G401.6 (cell line): ENCODE measurements at regions not wholly inside any gene's neighbourhood (a gene's known extent, or its start where the extent isn't known, plus 50 kb on each side); places are given as distances from the start of the nearest gene placed in this dataset.
"Not testable (repeated sequence)": the region's sequence is repeated elsewhere in the genome, so short reads cannot be mapped to it uniquely, and the experiment has no call there.

Source experiments
- FAIRE-seq: peaks from 2 replicates; lab custom pipeline; 2012; peaks lifted over from hg19 to GRCh38; lab: Jason Lieb, UNC

DNA sequence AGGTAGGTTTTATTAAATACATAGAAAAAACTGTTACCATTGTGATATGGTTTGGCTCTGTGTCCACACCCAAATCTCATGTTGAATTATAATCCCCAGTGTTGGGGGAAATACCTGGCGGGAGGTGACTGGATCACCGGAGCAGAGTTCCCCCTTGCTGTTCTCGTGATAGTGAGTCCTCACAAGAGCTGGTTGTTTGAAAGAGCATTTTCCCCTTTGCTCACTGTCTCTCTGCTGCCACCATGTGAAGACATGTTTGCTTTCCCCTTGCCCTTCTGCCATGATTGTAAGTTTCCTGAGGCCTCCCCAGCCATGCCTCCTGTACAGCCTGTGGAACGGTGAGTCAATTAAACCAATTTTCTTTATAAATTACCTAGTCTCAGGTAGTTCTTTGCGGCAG lies 352.7 kb upstream of the SLC39A10 start:
- no peak for FAIRE-seq

DNA sequence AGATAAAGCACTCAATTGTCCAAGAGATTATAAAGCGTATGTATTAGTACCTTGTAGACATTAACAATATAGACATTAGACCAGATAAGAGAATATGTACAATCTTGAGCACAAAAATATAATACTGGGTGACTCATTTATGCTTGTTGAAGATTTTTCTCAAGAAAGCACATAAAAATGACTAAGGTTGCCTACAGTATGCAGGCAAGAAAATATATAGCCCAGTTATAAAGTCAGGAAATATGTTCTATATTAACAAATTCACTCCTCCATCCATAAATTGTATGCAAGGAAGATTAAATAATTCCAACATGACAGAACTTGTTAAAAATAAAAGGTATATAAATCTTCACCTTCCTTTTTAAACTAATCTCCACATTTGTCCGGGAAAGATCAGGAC lies 356.4 kb upstream of the SLC39A10 start:
- FAIRE-seq: no peak

DNA sequence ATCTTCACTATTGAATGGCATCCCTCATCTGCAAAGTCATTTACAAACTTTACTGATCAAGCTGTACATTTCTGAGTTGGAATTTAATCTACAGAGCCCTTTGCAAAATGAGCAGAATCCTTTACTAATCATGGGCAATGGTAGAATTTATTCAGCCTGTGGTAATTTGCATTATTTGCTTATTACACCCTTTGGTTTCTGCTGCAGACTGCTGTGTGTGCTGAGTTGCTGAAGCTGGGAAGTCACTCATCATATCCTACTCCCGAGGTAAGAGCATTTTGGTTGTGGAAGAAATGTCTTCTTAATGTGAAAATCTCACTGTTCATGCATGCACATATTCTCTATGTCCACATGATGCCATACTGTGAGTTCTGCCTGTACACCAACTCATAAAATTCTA lies 357.4 kb upstream of the SLC39A10 start:
- no peak for FAIRE-seq

DNA sequence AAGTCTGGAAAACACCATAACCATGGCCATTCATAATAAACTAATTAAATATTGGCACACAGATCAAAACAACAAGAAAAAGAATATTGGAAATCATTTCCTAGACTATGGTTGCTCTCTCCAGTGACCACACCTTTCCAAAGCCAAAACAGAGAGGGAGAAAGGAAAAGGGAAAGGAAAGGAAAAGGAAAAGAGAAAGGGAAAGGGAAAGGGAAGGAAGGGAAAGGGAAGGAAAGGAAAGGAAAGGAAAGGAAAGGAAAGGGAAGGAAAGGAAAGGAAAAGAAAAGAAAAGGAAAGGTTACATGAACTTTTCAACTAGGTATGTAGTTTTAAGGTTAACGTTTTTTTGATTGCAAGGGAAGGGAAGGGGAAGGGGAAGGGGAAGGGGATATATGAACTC lies 360.5 kb upstream of the SLC39A10 start:
- FAIRE-seq: no peak

DNA sequence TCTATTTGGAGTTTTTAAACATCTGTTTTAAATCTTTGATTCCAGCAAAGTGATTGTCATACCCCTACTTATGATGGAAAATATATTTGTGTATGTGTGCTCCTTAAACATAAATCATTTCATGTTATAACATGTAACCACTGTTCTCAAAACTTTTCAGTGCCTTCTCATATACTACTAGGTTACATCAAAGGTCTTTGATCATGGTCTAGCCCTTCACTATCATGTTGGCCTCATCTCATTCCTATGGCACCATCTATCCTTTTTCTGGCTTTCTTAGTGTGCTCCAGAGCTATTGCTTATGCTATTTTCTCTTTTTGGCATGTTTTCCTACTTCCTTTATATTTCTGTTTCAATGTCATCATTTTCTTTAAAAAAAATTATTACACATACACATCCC lies 367.9 kb upstream of the SLC39A10 start:
- FAIRE-seq: no peak

DNA sequence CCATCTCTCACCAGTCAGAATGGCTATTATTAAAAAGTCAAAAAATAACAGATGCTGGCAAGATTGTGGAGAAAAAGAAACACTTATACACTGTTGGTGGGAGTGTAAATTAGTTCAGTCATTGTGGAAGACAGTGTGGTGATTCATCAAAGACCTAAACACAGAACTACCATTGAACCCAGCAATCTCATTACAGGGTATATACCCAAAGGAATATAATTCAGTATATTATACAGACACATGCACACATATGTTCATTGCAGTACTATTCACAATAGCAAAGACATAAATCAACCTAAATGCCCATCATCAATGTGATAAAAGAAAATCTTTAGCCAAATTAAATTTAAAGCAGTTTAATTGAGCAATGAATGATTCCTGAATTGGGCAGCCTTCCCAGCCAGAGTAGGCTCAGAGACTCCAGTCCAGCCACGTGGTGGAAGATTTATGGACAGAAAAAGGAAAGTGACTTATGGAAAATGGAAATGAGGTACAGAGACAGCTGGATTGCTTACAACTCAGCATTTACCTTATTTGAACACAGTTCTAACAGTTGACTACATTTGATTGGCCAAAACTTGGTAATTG lies 377.1 kb upstream of the SLC39A10 start:
- FAIRE-seq: no peak

DNA sequence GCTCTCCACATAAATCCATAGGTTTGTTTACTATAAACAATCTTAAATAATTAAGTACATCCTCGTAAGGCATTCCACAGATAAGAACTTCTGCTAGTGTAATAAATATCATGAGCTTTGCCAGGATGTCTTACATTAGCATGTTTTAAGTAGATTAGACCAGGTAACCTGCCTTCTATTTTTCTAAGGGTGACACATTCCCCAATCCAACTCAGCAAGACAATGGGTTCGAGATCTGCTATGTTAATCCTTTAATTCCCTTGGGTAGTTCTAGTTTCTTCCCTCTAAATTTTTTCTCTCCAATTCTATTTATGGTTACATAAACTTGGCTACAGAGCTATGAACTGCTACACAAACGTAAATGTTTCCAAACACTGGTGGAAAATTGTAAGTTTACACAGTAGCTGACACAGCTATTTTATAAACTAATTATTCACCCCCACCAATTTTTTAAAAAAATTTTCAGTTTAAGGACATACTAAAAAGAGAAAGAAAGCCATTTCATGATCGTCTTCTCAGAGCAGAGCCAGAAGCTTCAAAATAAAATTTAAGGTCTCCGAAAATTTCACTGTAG lies 386.5 kb upstream of the SLC39A10 start:
- FAIRE-seq: no peak

DNA sequence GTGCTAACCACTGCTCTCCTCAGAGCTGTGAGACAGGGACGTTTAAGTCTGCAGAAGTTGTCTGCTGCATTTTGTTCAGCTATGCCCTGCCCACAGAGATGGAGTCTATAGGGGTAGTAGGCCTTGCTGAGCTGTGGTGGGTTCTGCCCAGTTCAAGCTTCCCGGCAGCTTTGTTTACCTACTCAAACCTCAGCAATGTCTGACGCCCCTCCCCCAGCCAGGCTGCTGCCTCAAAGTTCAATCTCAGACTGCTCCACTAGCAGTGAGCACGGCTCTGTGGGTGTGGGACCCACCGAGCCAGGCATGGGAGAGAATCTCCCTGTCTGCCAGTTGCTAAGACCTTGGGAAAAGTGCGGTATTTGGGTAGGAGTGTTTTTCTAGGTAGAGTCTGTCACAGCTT lies 387.8 kb upstream of the SLC39A10 start:
- no peak for FAIRE-seq

DNA sequence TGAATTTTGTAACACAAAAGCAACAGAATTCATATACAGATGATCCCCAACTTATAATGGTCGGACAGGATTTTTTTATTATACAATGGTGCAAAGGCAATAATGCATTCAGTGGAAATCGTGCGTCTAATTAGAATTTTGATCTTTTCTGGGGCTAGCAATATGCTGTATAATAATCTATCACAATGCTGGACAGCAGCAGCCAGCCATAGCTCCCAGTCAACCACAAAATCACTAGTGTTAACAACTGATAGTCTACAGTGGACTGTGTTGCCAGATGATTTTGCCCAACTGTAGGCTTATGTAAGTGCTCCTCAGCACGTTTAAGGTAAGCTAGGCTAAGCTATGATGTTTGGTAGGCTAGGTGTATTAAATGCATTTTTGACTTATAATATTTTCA lies 399.0 kb upstream of the SLC39A10 start:
- FAIRE-seq: no peak

DNA sequence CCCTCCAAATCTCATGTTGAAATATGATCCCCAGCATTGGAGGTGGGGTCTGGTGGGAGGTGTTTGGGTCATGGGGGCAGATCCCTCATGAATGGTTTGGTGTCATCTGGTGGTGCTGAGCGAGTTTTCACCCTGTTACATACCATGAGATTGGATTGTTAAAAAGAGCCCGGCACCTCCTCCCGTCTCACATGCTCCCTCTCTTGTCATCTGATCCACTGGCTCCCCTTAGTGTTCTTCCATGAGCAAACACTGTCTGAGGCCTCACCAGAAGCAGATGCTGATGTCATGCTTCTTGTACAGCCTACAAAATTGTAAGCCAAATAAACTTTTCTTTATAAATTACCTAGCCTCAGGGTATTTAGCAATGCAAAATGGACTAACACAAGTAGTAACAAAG lies 405.0 kb upstream of the SLC39A10 start:
- FAIRE-seq: no peak

DNA sequence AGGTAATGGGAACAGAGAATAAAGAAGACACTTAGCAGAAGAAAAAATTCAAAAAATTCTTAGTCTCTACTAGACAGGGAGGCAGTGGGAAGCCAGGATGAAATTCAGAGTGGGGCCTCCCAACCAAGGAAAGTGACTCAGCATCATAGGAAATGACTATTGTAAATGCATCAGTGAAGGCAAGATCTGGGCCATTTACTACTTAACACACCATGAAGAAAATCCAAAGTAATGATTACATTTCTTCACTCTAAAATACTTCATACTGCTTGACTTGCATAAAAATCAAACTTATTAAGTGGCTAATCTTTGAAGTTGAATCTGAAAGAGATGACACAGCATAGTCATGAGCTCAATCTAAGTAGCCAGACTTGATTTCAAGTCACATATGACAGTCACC lies 405.8 kb upstream of the SLC39A10 start:
- no peak for FAIRE-seq

DNA sequence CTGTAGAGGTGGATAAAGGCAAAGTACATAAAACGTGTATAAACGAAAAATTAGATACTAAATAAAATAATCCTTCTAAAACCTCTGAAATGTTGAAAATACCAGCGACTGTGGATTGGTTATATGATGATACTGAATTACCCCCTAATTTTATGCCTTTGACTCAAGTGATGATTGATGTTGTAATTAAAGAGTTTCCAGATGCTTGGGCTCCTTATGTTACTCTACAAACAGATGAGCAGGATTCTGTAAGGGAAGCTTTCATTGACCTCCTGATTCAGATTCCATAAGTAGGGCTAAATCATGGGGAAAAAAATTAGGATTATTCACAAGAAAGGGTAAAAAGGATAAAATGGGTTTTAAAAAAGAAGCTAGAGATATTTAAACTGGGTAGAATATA lies 418.2 kb upstream of the SLC39A10 start:
- FAIRE-seq: no peak

DNA sequence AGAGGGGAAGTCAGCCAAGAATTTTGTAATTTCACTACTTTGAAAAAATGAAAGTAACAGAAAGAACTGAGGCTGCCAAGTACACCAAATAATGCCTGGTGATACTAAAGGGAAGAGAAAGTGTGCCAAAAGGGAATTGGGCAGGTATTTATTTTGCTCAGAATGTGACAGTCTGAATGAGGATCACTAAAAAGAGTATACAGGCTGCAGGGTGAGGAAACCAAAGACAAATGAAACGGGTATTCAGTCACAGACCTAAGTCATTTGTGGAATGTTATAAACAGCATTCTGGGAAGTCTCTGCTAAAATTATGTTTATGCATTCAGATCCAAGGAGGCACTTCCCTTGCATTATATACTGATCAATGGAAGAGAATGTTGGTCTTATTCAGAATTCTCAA lies 418.6 kb upstream of the SLC39A10 start:
- no peak for FAIRE-seq

DNA sequence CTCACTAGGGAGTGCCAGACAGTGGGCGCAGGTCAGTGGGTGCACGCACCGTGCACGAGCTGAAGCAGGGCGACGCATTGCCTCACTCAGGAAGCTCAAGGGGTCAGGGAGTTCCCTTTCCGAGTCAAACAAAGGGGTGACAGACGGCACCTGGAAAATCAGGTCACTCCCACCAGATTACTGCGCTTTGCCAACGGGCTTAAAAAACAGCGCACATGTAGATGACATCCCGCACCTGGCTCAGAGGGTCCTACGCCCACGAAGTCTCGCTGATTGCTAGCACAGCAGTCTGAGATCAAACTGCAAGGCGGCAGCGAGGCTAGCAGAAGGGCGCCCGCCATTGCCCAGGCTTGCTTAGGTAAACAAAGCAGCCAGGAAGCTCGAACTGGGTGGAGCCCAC lies 428.5 kb upstream of the SLC39A10 start:
- not testable (repeated sequence) for FAIRE-seq

DNA sequence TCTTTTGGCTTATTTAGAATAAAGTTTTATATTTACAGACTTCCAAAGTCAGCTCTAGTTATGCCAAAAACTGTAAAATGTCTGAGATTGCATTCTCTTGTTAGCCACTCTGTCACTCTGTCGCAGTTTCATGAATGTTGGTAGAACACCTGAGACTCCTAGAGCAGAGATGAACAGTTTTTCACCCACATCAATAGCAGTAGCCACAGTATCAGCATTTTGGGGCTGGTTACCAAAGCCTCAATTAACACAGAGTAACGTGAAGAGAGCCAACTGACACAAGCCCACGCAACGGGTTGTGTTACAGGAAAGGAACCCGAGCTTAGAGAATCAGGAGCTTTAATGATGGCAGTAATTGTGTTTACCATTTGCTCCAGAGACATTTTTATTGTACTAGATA lies 443.0 kb upstream of the SLC39A10 start:
- FAIRE-seq: no peak

DNA sequence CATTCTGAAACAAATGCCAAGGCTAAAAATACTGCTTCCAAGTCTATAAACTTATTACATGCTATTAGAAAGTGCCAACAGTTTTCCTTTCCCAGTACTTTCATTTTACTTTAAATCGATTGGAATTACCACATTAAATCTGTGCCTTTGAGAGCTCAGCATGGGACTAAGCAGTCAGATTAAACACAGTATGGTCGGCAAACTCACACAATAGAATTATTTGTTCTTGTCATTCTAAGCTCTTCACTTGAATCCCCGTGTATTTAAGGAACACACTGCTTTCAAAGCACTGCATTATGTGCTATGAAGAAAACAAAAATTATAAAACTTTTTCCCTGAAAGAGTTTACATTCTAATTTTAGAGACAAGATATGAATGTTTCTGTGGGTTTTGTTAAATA lies 444.4 kb upstream of the SLC39A10 start:
- FAIRE-seq: no peak

DNA sequence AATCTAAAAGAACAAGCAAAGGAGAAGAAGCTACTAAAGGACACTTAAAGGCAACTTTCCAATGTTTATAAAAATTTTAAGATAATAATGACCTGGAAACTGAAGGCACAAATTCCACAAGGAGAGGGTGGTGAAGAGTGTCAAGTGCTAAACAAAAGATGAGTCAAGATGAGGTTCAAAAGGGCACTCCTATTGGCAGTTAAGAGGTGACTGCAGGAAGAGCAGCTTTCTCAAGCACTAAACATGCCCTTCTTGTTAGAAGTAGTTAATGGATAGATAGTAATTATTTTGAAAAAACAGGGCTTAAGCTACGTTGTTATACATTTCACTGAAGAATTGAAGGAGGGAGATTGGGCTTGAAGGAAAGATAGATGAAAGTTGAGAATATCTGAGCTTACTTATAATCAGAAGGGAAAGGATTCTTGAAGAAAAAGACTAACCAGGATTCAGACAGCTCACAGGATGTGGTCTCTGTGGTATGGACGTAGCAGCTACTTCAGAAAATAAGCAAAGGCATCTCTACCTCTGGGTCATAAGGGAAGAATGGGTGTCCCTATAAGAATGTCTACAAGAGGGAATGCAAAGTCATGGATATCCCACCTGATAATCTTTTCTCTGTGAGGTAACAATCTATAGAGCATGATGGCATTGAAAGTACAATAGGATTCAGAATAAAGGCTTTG lies 454.7 kb upstream of the SLC39A10 start:
- no peak for FAIRE-seq

DNA sequence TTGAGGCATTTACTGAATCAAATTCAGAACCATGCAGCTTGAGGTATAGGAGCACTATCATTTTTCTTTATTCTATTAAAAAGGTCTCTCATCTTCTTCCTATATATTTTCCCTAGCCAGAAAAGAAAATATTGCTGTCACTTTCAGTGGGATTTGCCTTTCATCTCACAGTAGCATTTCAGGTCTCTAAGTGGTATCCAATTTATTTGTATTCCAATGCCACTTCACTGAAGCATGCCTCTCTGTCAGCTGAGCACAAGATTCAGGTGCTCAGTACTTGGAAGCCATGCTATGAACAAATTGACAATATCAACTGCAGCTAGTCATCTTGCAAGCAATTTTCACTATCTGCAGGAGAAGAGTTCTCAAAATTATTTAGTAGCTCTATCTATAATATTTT lies 457.2 kb upstream of the SLC39A10 start:
- no peak for FAIRE-seq

DNA sequence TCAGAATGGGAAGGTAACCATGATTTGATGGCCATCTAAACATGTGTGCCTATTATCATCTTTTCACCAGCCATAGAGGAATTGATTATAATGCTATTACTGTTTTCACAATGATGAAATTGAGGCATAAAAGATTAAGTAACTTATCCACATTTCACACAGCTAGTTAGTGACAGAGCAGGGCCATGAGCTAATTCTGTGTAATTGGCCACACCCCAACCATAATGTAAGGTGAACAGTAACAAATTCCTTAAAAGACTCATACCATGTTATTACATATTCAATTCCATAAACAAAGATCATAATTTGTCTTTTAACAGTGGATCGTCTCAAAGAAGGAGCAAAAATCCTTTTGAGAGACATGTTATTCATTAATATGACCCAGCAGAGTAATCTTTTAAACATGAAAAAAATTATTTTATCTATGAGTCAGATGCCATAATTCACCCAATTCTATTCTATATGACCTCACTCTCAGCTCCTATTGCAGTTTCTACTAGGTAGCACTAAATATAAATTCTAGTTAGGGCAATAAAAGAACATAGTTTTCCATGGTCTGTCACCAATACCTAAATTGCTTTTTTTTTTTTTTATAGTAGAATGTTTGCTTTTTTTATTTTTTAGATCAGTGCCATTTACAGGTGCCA lies 475.8 kb upstream of the SLC39A10 start:
- FAIRE-seq: no peak

DNA sequence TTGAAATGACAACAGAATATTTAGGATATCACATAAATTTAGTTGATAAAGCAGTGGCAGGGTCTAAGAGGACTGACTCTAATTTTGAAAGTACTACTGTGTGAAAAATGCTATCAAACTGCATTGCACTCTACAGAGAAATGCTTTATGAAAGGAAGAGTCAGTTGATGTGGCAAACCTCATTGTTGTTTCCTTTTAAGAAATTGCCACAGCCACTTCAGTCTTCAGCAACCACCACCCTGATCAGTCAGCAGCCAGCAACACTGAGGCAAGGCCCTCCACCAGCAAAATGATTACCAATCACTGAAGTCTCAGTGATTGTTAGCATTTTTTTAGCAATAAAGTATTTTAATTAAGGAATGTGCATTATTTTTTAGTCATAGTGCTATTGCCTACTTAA lies 488.7 kb upstream of the SLC39A10 start:
- no peak for FAIRE-seq

DNA sequence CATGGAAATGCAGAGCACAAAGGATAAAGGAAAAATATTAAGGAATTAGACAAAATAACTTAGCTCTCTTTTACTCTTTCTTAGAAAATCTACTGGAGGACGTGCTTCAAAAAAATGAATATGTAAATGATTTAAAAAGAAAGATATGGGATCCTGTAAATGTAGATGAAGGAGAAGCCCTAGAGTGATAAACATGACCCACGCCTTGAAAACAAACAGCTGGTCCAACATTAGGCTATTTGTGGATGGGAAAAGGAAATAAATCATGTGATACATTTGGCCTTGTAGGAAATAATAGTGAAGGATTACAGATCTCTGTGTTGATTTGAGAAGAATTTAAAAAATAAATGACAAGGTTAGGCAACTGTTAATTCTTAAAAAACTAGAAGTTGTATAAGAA lies 492.1 kb upstream of the SLC39A10 start:
- FAIRE-seq: no peak

DNA sequence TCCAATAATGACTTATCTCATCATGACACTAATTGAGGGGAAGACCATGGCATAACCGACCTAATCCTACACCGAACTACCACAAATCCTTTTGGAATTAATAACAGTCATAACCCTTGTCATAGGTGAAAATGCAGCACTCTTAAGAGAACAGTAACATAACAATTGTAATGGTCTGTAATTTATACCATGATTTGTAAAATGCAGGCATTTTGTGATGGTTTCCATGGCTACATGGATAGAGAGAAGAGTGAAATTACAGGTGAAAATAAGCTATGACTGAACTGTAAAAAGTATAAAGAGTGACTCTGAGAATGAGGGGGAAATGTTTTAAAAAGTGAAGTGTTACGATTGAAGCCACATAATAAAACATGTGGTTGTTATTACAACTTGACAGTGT lies 494.1 kb upstream of the SLC39A10 start:
- FAIRE-seq: no peak

DNA sequence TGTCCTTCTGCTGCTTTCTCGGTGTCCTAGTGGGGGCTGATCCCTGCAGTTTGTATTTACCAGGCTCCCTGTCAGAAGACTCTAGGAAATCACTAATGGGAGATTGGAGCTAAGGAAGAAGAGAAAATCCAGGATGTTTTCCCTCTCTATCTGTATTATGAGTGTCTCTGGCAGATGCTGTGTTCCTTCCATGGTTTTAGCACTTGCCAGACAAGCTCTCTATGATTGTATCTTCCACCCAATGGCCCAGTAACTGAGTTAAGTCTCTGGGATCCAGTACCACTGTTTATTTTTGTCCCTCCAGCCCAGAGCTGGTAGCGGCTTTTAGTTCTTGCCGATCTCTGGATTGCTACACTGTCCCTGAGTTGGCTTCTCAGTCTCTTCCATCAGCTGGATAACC lies 494.8 kb upstream of the SLC39A10 start:
- no peak for FAIRE-seq

DNA sequence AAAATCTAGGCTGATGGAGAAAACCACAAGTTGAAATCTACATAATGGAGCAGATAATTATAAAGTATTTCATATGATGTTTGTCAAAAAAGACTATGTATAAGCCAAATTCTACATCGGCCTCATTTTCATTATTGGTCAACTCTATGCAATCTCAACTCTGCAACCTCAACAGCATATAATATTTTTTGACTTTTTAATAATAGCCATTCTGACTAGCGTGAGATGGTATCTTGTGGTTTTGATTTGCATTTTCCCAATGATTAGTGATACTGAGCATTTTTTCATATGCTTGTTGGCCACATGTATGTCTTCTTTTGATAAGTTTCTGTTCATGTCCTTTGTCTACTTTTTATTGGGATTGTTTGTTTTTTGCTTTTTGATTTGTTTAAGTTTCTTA lies 496.1 kb upstream of the SLC39A10 start:
- FAIRE-seq: no peak
